Left cardiac atrium (tissue), 4 donors: ENCODE measurements at regions not wholly inside any gene's neighbourhood (a gene's known extent, or its start where the extent isn't known, plus 50 kb on each side); places are given as distances from the start of the nearest gene placed in this dataset.
A peak's percentile ranks its signal among the peaks of the same experiment; 100 is the strongest.

ENCODE experiments used
- ATAC-seq, 2 donors: fragments of 200-7000 bp; cut with Tn5 transposase; one replicate each; pipeline ENCODE4 v1.9.1; 2020; ENCODE audit warnings: mild to moderate bottlenecking in 2 of 2, moderate library complexity in 2 of 2
- DNase-seq: peaks from one replicate; pipeline ENCODE4 v3.0.0-alpha.2; 2020
- intact Hi-C, 2 donors: fragments of 100-400 bp; cut with DNase I; formaldehyde crosslinking; loops; one replicate each; pipeline versions ENCODE4 v1.14.1 to v1.15.1; 2022 to 2023
- donor health status: DM: no; HTN: yes; CAD: no.
- donor health status: DM: no; HTN: yes; CAD: no; lungs with severe emphysema.
- donor health status: DM: yes; HTN: yes; CAD: no.
- donor health status: Dilated cardiomyopathy.

- intact Hi-C loops, result no loop called here
- no peak for DNase-seq
- ATAC-seq, result no peak
Observed at GRCh38 chr20:12173347-12174012, 255.8 kb downstream of the BTBD3 start.

- intact Hi-C loops, result no loop called here
- ATAC-seq (no peak), DNase-seq (no peak)
Observed at GRCh38 chr20:12175538-12175937, 257.8 kb downstream of the BTBD3 start.

DNA sequence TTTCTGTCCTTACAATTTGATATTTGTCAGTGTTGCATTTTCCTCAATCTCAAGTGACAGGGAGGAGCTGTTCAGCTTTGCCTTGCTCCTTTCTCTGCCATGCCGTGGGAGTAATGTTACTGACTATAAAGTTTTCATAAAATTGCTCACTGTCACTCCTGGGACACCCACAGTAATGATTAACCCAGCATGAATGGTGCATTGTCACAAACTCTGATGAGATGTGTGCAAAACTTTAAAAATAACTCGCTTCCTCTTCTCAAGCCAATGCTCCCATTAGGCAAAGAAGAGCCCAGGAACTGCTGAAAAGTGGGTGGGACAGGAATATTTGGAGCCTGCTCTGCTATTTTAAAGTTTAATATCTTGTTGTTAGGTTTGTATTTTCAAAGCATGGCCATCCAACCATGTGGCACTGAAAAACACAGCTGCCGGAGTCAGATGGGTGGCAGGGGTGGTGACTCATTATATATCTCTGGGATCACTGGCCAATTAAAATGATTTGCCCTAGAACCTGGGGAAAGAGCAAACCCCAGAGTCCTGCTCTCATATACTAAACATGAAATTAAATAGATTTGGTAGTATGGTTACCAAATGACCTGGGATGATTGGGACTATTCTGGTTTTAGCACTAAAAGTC lies 260.1 kb downstream of the BTBD3 start:
- DNase-seq, result no peak
- intact Hi-C loops, result no loop called here
- ATAC-seq, result peak in 1 of 2 donors; percentile 52

DNA sequence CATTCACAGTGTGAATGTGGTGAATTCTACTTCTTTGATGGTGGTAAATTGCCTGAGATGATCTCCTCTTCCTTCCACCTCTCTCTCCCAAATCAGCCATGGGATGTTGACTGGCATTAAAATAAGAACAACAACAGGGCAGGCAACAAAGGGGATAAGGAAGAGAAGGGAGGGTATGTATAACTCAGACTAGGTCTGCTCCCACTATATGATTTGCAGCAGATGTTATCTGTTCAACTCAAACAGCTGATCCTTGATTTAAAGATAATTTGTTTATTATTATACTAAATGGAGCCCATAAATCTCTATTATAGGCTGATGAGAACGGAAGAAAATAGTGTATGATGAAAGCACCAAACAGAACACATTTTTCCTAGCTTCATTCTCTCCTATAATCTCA lies 262.0 kb downstream of the BTBD3 start:
- intact Hi-C loops, result no loop called here
- no peak for DNase-seq
- no peak for ATAC-seq

- DNase-seq (no peak), ATAC-seq (peak in 1 of 2 donors; percentile 73)
- intact Hi-C loops, result no loop called here
Observed at GRCh38 chr20:12180107-12180661, 262.5 kb downstream of the BTBD3 start.

- ATAC-seq (no peak), DNase-seq (no peak)
- intact Hi-C loops, result no loop called here
Observed at GRCh38 chr20:12198281-12198680, 280.6 kb downstream of the BTBD3 start.

DNA sequence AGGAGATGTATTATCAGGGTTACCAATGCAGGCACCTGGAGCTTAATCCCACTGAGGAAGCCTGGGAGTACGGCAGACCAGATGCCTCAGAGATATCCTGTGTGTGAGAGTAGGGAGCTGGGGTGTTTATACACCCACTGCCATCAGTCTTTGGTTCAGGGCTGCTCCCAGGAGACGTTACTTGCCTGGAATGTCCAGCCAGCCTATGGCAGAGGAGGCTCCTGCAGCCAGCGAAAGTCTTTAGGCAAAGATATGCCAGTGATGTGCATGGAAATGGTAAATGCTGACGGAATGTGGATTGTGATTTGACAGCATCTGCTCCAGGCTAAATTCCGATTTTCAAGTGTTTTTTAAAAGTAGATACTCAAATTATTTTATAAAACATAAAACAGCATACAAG lies 282.0 kb downstream of the BTBD3 start:
- intact Hi-C loops, result loop anchor here in 1 of 2 donors (10.0 kb wide), 1 partner anchor 525 kb away; no protein-coding TSS in a partner anchor
- ATAC-seq (no peak), DNase-seq (no peak)

GRCh38 chr20:12201289-12201991 lies 283.7 kb downstream of the BTBD3 start:
- ATAC-seq (peak; percentile 41 to 83), DNase-seq (no peak)
- intact Hi-C loops, result loop anchor here in 1 of 2 donors (10.0 kb wide), 1 partner anchor 527 kb away; no protein-coding TSS in a partner anchor

DNA sequence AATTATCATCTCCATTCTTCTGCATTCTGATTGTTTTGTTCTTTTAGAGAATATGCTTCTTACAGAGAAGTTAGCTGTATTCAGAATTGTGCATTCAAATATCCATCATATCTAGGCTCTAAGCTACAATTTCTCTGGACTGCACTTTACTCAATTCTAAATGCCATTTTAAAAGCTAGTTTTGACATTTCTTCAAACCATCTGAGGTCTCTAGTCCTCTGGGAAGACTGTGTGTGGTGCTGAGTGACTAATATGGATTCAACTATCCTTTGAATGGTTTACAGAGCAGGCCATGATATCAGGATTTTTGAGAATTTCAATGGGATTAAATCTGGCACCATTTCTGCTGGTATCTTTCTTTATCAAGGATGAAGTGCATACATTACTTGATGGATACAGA lies 285.7 kb downstream of the BTBD3 start:
- ATAC-seq, result no peak
- no peak for DNase-seq
- intact Hi-C loops, result loop anchor here in 1 of 2 donors (10.0 kb wide), 1 partner anchor 529 kb away; no protein-coding TSS in a partner anchor

DNA sequence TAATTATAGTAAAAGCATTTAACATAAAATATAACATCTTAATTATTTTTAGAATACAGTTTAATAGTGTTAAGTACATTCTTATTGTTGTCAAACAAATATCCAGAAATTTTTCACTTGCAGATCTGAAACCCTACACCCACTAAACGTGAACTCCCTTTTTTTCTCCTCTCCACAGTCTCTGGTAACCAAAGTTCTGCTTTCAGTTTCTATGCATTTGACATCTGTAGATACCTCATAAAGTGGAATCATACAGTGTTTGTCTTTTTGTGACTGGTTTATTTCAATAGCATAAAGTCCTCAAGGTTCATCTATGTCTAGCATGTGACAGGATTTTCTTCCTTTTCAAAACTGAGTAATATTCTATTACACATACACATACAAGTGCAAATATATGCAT lies 286.3 kb downstream of the BTBD3 start:
- intact Hi-C loops, result loop anchor here in 1 of 2 donors (10.0 kb wide), 1 partner anchor 529 kb away; no protein-coding TSS in a partner anchor
- ATAC-seq (no peak), DNase-seq (no peak)

- intact Hi-C loops, result loop anchor here (5.0 to 10.0 kb wide), 2 partner anchors 531 to 533 kb away; no protein-coding TSS in a partner anchor
- ATAC-seq, result peak in 1 of 2 donors; percentile 14
- no peak for DNase-seq
Observed at GRCh38 chr20:12207875-12208274, 290.2 kb downstream of the BTBD3 start.

DNA sequence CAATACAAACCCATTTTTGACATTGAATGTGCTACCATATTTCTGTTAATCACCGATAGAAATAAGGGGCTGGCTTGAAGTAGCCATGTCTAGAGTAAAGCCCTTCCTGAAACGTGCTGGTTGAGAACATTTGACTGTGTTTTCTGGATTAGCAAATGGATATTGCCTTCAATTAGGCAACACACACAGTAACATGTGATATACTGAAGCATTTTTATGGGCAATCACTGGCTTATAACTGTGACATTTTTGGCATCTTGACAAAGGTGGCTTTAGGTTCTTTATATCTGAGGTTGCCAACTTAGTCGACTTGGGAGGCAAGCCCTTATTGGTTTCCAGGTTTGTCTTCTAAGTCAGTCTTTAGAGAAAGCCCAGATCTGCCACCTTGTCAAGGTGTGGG lies 292.9 kb downstream of the BTBD3 start:
- no peak for ATAC-seq
- intact Hi-C loops, result no loop called here
- DNase-seq, result no peak

DNA sequence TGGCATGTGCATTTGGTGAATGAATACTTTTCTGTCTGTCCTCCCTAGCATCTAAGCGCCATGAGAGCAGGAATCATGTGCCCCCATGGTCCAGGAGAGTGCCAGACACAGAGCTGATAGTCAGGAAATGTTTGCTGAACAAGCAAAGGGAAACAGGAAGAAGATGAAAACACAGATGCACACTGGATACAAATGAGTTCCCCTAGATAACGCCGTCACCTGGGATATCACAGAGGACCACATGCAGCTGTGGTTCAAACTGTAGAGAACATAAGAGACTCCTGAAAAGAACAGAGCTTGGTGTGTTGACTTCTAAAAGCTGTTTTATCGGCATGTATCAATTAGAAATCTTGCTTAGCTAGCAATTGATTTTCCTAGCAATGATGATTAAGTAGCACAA lies 293.7 kb downstream of the BTBD3 start:
- intact Hi-C loops, result no loop called here
- ATAC-seq (no peak), DNase-seq (no peak)

- DNase-seq (no peak), ATAC-seq (no peak)
- intact Hi-C loops, result no loop called here
Observed at GRCh38 chr20:12217382-12217781, 299.7 kb downstream of the BTBD3 start.

DNA sequence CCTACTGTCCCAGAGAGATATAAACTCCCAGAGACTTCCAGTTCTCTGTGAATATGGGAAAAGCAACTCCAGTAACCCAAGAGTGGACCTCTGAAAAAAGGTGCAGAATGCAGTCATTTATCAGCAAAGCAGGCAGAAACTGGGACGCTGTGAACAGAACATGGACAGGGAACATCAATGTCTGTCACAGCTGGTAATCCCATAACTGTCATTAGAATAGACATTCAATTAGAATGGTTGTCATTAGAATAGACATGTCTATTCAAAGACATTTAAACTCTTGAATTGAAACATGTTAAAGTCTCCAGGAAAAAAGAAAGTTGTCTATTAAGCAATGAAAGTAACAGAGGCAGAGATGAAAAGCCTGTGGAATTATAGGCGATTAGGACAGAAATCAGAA lies 302.1 kb downstream of the BTBD3 start:
- intact Hi-C loops, result no loop called here
- no peak for ATAC-seq
- DNase-seq, result no peak

DNA sequence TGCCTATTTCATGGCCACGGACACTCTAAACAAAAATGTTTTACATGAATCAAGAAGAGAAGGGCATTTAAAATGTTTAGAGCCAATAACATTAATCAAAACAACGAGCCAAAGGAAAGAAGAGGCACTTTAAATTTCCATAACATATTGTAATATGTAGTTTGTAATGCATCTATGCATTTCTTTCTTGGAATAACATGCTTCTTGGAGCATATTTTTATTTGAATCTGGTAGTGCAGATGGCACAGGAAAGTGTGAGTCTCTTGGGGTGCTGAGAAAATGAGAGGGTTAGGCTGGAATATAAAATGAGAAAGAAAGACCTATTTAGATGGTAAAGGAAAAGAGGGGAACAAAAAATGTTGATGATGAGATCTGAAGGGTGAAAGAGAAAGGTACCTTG lies 305.4 kb downstream of the BTBD3 start:
- ATAC-seq (no peak), DNase-seq (no peak)
- intact Hi-C loops, result no loop called here

GRCh38 chr20:12225898-12226297 lies 308.2 kb downstream of the BTBD3 start:
- DNase-seq, result no peak
- ATAC-seq, result no peak
- intact Hi-C loops, result no loop called here

- intact Hi-C loops, result no loop called here
- ATAC-seq (no peak), DNase-seq (no peak)
Observed at GRCh38 chr20:12229891-12230290, 312.2 kb downstream of the BTBD3 start.

GRCh38 chr20:12237772-12238171 lies 320.1 kb downstream of the BTBD3 start:
- intact Hi-C loops, result no loop called here
- ATAC-seq, result peak in 1 of 2 donors; percentile 65
- peak; percentile 61 for DNase-seq

DNA sequence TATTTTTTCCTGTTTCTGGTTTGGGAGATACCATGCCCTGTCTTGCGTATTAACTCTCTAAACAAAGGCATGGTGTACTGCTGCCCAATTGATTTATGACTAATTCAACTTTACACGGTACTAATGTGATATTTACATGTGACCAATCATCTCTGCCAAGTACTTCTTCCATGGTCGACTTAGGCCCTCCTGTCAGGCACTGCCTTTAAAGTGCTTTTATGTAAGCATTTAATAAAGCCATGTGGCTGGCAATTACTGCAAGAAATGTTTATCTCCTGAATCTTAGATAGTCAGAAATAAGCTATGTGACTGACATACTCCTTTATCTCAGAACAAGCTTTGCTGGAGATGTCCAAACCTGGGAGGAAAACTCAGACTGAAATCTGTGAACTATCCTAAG lies 323.4 kb downstream of the BTBD3 start:
- DNase-seq (no peak), ATAC-seq (no peak)
- intact Hi-C loops, result no loop called here
